GM12878 (cell line): ENCODE measurements at regions not wholly inside any gene's neighbourhood (a gene's known extent, or its start where the extent isn't known, plus 50 kb on each side); places are given as distances from the start of the nearest gene placed in this dataset.

Experiments
- CTCF ChIP-seq, 3 experiments: IDR thresholded peaks in 2 of 3; conservative IDR thresholded peaks in 1 of 3; 2 replicates each; pipeline ENCODE4 v1.5.1; 2011; ENCODE audit warnings: low read depth in 3 of 3, low read length in 3 of 3, mild to moderate bottlenecking in 3 of 3, control low read depth in 2 of 3, moderate library complexity in 2 of 3, inconsistent platforms in 1 of 3, mixed read lengths in 1 of 3; ENCODE audit not compliant: control insufficient read depth in 2 of 3, insufficient read depth in 1 of 3; ENCODE audit errors: extremely low read depth in 1 of 3
- EZH2 ChIP-seq: IDR thresholded peaks from 2 replicates; pipeline ENCODE4 v1.6.1; 2012; ENCODE audit warnings: low read depth, mild to moderate bottlenecking, control low read depth, inconsistent platforms, low read length, borderline replicate concordance; ENCODE audit not compliant: control insufficient read depth
- FOXM1 ChIP-seq: IDR thresholded peaks from 2 replicates; pipeline ENCODE4 v1.6.1; 2012; ENCODE audit warnings: low read depth, mild to moderate bottlenecking, inconsistent platforms, low read length, moderate library complexity
- IRF5 ChIP-seq: fragments of 450-650 bp; IDR thresholded peaks from 2 replicates; pipeline ENCODE4 v1.6.1; 2017; ENCODE audit warnings: borderline replicate concordance
- NFYA ChIP-seq: IDR thresholded peaks from 2 replicates; pipeline ENCODE4 v1.6.1; 2011; ENCODE audit warnings: low read depth, mild to moderate bottlenecking, low read length, improper control_type of control experiment, borderline replicate concordance
- POLR2A ChIP-seq: IDR thresholded peaks from 2 replicates; pipeline ENCODE4 v1.6.1; 2011; ENCODE audit warnings: low read depth, mild to moderate bottlenecking, low read length
- POLR2AphosphoS5 ChIP-seq: IDR thresholded peaks from 2 replicates; pipeline ENCODE4 v1.6.1; 2011; ENCODE audit warnings: mild to moderate bottlenecking, low read length, inconsistent platforms
- STAT3 ChIP-seq: IDR thresholded peaks from 2 replicates; pipeline ENCODE4 v1.6.1; 2011; ENCODE audit warnings: low read depth, low read length, improper control_type of control experiment
- YY1 ChIP-seq: IDR thresholded peaks from 2 replicates; pipeline ENCODE4 v1.6.1; 2011; ENCODE audit warnings: low read depth, mild to moderate bottlenecking, low read length

GRCh38 chr17:13405807-13406206 is 195.9 kb downstream of the HS3ST3A1 start:
- no peak for TF ChIP-seq EZH2
- no peak for TF ChIP-seq CTCF (IDR thresholded peaks at IDR 0.05 in 2 of 3, conservative IDR thresholded peaks at IDR 0.05 in 1 of 3; ENCODE audit: control insufficient read depth in 2 of 3, extremely low read depth in 1 of 3, insufficient read depth in 1 of 3, low read depth in 3 of 3, low read length in 3 of 3)
- no peak for TF ChIP-seq FOXM1
- no peak for TF ChIP-seq POLR2A
- no peak for TF ChIP-seq POLR2AphosphoS5
- TF ChIP-seq STAT3, result no peak
- TF ChIP-seq YY1, result no peak
- no peak for TF ChIP-seq NFYA
- no peak for TF ChIP-seq IRF5
